CD4-positive, alpha-beta T cell treated with Interleukin-17A for 4 hours (primary cell): ENCODE measurements at regions not wholly inside any gene's neighbourhood (a gene's known extent, or its start where the extent isn't known, plus 50 kb on each side); places are given as distances from the start of the nearest gene placed in this dataset.
"Not testable (repeated sequence)": the region's sequence is repeated elsewhere in the genome, so short reads cannot be mapped to it uniquely, and the experiment has no call there.

Experiments used
- DNase-seq: peaks from one replicate; pipeline ENCODE4 v3.0.0-alpha.2; 2020; ENCODE audit warnings: mixed read lengths

- no peak for DNase-seq
Observed at GRCh38 chr16:75841517-75841916, 115.2 kb upstream of the CPHXL start.

GRCh38 chr16:75847172-75847571, 120.9 kb upstream of the CPHXL start:
- DNase-seq, result no peak

- DNase-seq, result no peak
Observed at GRCh38 chr16:75854152-75854551, 127.9 kb upstream of the CPHXL start.

GRCh38 chr16:75860326-75861053, 134.2 kb upstream of the CPHXL start:
- DNase-seq, result no peak

- DNase-seq, result no peak
Observed at GRCh38 chr16:75861311-75862097, 135.2 kb upstream of the CPHXL start.

GRCh38 chr16:75862098-75862386, 135.8 kb upstream of the CPHXL start:
- DNase-seq, result no peak

GRCh38 chr16:75864243-75864642, 138.0 kb upstream of the CPHXL start:
- no peak for DNase-seq

GRCh38 chr16:75865736-75866135, 139.4 kb upstream of the CPHXL start:
- no peak for DNase-seq

- no peak for DNase-seq
Observed at GRCh38 chr16:75868636-75869632, 142.6 kb upstream of the CPHXL start.

- DNase-seq, result not testable (repeated sequence)
Observed at GRCh38 chr16:75881280-75881679, 155.0 kb upstream of the CPHXL start.

- no peak for DNase-seq
Observed at GRCh38 chr16:75899163-75899562, 172.9 kb upstream of the CPHXL start.

GRCh38 chr16:75908331-75909117, 182.2 kb upstream of the CPHXL start:
- no peak for DNase-seq

GRCh38 chr16:75909746-75910145, 183.5 kb upstream of the CPHXL start:
- DNase-seq, result no peak

- no peak for DNase-seq
Observed at GRCh38 chr16:75911896-75912295, 185.6 kb upstream of the CPHXL start.

GRCh38 chr16:75913958-75914357, 187.7 kb upstream of the CPHXL start:
- no peak for DNase-seq

- no peak for DNase-seq
Observed at GRCh38 chr16:75916451-75916850, 190.2 kb upstream of the CPHXL start.

- DNase-seq, result no peak
Observed at GRCh38 chr16:75918109-75918508, 191.8 kb upstream of the CPHXL start.

GRCh38 chr16:75919664-75920063, 193.4 kb upstream of the CPHXL start:
- DNase-seq, result no peak

GRCh38 chr16:75921281-75921680, 195.0 kb upstream of the CPHXL start:
- no peak for DNase-seq

- DNase-seq, result no peak
Observed at GRCh38 chr16:75922250-75922649, 196.0 kb upstream of the CPHXL start.

- no peak for DNase-seq
Observed at GRCh38 chr16:75924397-75924796, 198.1 kb upstream of the CPHXL start.

GRCh38 chr16:75927810-75928209, 201.5 kb upstream of the CPHXL start:
- no peak for DNase-seq

GRCh38 chr16:75928295-75928694, 202.0 kb upstream of the CPHXL start:
- no peak for DNase-seq
